CD4-positive, alpha-beta T cell treated with Interleukin-10 for 1 hour (primary cell): ENCODE measurements at regions not wholly inside any gene's neighbourhood (a gene's known extent, or its start where the extent isn't known, plus 50 kb on each side); places are given as distances from the start of the nearest gene placed in this dataset.
"Not testable (repeated sequence)": the region's sequence is repeated elsewhere in the genome, so short reads cannot be mapped to it uniquely, and the experiment has no call there.

Experiments used
- DNase-seq: peaks from one replicate; pipeline ENCODE4 v3.0.0-alpha.2; 2020

DNA sequence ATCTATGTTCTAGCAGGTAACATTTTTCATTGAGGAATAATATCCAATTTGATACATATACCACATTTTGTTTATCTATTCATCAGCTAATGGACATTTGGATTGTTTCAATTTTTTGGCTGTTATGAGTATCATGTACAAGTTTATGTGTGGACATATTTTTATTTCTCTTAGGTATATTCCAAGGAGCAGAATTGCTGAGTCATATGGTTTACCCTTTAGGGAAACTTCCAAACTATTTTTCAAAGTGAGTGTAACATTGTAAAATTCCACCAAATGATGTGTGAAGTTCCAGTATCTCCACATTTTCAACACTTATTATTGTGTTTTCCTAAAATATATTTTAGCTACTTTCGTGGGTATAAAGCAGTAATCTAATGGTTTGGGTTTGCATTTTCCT lies 1789.9 kb downstream of the MRPL39 start:
- no peak for DNase-seq

DNA sequence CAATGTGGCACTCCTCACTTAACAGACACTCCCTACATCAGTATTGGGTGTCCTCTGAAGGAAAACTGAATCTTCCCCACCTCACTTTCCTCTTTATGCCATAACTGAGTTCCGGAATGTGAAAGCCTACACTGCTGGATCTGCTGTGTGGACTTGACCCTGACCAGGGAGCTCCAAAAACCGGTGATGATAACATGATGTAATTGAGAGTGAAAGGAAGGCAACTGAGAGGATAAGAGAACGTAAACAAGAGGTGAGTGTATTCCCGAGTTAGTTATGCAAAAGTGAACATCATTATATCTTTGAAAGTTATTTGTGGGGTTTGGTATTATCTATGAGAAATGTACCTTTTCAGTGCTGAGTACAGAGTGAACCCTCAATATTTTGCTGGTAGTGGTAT lies 1794.8 kb downstream of the MRPL39 start:
- no peak for DNase-seq

DNA sequence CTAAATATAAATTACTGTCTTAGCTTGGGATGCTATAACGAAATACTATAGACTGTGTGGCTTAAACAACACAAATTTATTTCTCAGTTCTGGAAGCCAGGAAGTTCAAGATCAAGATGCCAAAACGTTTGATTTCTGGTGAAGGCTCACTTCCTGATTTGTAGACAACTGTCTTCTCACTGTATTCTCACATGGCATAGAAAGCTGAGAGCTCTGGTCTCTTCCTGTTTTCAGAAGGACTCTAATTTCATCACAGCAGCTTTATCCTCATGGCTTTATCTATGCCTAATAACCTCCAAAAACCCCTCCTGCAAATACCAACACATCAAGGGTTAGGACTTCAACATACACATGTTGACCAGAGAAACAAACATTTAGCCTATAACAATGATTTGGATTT lies 1795.5 kb downstream of the MRPL39 start:
- DNase-seq: no peak

DNA sequence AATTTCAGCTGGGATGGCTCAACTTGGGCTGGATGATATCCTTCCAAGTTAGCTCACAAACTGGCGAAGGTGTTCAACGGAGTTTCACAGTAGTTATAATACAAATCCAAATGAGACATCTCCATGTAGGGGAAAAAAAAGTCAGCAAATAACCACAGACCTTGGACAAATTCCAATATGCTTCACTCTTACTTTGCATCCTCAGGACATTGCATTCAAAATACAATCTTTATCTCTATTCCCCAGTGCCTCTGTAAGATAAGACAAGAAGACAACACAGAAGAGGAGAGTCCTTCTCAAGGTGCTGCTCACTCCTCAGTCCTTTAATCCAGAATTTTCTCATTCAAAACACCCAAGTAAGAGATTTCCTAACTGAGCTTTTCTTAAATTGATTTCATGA lies 1797.7 kb downstream of the MRPL39 start:
- DNase-seq: no peak

DNA sequence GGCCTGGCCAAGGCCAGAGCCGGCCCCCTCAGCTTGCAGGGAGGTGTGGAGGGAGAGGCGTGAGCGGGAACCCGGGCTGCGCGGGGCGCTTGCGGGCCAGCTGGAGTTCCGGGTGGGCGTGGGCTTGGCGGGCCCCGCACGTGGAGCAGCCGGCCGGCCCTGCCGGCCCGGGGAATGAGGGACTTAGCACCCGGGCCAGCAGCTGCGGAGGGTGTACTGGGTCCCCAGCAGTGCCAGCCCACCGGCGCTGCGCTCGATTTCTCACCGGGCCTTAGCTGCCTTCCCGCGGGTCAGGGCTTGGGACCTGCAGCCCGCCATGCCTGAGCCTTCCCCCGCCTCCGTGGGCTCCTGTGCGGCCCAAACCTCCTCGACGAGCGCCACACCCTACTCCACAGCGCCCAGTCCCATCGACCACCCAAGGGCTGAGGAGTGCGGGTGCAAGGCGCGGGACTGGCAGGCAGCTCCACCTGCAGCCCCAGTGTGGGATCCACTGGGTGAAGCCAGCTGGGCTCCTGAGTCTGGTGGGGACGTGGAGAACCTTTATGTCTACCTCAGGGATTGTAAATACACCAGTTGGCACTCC lies 1800.2 kb downstream of the MRPL39 start:
- DNase-seq: not testable (repeated sequence)

DNA sequence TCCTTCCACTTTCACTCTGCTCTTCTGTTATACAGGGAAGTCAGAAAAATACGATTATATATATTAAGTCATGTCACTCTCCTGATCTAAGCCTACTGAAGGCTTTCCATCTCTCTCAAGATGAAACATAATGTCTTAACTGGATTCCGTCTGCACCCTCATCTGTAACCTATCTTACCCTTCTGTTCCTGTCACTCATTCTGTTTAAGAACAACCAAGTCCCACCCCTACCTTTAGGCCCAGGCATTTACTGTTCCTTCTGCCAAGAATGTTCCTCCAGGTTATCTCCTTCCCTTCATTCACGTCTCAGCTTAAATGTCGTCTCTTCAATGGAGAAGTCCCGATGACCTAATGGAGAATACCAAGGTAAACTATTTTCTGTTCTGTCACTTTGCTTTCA lies 1802.4 kb downstream of the MRPL39 start:
- DNase-seq: no peak

DNA sequence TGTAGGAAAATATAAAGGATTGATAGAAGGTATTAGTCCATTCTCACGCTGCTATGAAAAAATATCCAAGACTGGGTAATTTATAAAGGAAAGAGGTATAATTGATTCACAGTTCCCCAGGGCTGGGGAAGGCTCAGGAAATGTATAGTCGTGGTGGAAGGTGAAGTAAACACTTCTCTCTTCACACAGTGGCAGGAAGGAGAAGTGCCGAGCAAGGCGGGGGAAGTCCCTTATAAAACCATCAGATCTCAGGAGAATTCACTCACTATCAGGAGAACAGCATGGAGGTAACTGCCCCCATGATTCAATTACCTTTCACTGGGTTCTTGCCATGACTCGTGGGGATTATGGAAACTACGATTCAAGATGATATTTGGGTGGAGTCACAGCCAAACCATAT lies 1806.0 kb downstream of the MRPL39 start:
- no peak for DNase-seq

DNA sequence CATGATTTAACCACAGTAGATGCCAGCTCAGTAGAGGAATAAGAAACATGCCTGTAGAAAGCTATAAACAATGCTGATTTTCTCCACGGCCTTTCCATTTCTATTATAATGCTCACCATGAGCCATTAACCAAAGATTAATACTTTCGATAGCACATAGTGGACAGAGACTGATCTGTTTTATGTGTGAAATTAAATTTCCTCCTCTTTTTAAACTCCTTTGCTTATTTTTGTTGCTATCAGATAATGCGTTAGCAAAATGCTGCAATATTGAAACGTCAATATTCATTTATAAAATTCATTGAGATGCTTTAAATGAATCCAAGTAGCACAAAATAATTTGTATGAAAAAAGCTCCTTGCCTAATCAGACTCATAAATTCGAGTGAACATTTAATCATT lies 1807.9 kb downstream of the MRPL39 start:
- DNase-seq: no peak

DNA sequence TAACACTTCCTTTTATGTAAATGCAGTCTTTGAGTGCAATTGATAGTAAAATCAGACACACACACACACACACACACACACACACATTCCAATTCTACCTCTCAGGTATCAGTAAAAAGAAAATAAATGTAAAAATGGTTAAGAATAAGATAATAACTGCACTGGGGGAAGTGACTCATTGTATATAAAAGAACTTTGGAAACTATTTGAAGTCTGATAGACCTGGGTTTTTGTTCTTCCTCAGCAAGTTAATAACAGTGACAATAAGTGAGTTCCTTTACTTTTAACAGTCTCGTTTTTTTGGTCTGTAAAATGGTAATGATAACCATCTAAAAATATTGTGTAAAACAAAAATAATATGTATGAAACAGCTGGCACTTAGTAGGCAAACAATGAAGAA lies 1815.0 kb downstream of the MRPL39 start:
- no peak for DNase-seq

DNA sequence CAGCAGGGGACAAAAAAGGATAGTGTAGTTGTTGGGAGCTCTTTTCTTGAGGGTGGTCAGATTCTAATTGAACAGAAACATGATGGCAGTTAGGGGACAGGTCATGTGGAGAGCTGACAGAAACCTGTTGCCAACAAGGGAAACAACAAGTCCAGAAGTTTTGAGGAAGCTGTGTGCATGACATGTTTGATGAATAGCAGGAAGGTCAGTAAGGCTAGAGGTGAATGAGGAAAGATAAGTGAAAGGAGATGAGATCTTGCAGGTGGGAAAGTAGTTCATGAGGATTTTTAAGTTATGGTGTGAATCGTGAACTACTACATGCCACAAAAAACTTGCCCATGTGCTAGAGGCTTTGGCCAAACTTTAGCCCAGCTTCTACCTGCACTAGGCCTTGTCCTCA lies 1817.4 kb downstream of the MRPL39 start:
- no peak for DNase-seq

DNA sequence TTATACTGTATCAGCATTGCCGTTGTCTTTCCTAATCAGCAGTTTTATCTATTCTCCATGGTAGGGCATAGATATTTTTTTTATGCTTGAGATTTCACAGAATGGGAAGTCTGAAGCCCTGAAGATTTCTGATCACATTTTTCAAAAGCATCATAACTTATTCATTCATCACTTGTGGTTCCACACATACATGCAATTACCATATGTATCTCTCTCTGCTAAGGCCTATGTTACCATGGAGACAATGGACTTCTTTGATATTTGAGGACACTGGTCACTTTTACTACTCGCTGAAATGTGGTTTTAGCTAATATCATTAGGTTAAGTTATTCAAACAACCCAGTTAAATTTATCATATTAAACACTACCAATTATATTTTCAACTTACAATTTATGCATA lies 1827.0 kb downstream of the MRPL39 start:
- no peak for DNase-seq

DNA sequence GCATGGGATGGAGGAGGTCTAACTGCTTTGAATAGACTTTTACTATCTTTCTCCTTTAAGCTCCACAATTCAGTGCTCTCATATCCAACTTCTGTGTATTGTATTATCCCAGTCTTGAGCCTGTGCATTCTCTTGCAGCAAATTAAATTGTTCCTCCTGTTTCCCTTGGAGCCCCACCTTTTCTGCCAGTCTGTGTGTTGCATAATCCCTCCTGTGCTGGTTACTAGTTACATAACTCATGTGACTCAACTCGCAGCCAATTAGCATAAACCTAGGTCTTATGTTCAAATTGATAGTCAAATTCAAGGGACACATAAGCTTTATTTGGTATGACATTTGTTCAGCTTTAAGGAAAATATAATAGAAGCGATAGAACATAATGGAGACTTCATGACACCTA lies 1863.5 kb downstream of the MRPL39 start:
- no peak for DNase-seq

DNA sequence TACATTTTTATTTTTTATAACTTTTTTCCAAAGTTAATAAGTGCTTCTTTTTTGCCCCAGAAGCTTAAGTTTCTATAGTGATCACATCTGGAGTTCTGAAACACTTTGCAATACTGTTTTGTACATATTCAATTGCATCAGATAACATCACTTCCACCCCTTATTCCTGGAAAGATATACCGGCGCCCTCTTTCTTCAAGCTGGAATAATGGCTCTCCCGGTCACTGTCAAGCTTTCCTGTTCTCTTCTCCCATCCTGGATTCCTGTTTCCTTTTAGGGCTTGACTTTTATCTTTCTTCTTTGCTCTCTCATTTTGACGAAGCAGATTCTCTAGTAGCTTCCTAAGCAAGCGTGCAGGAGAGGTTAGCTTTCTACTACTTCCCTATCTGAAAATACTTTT lies 1866.8 kb downstream of the MRPL39 start:
- no peak for DNase-seq

DNA sequence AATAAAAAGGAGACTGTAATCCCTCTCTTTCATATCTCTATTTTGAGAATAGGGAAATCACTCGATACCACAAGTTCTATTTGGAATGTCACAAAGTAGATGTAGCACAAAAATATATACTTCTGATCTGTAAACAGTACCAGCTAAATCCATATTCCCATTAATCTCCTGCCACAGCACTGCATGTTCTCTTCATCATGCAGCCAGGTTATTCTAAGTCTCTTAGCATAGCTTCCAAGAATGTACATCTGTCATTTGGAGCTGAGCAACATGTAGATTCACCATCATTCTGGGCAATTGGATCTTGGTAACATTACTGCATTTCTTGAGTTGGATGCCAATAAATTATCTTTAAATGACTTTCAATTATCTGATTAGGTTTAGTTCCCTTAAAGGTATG lies 1874.5 kb downstream of the MRPL39 start:
- no peak for DNase-seq

DNA sequence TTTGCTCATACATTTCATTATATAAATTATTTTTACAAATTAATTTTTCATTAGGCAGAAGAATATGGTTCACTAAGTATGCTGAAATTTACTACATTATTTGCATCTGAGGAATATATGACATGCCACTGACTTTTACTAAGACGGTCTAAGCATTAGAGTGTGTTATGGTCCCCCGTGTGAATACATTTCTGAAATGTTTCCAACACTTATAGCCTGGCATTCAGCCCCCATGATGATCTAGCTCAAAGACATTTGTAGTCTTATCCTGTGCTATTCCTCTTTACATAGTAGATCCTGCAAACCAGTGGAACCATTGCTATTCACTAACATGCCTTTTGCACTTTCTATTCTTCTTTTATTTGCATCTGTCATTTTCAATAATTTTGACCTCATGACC lies 1878.0 kb downstream of the MRPL39 start:
- no peak for DNase-seq

DNA sequence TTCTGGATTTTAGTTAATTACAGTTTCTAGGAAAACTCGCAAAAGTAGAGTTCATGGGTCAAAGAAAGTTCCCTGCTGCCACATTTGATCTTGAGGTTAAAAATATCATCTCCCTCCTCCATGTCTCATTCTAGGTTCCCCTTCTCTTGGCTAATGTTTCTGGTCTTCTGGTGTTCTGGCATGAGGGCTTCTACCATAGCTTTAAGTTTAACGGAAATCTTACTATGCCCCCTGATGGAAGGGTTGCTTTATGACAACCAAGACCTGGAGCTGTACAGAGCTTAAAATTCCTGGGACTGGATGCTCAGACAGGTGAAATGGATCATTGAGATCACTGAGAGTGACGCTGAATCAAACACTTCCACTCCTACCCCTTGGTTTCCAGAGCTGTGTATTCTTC lies 1881.7 kb downstream of the MRPL39 start:
- no peak for DNase-seq

DNA sequence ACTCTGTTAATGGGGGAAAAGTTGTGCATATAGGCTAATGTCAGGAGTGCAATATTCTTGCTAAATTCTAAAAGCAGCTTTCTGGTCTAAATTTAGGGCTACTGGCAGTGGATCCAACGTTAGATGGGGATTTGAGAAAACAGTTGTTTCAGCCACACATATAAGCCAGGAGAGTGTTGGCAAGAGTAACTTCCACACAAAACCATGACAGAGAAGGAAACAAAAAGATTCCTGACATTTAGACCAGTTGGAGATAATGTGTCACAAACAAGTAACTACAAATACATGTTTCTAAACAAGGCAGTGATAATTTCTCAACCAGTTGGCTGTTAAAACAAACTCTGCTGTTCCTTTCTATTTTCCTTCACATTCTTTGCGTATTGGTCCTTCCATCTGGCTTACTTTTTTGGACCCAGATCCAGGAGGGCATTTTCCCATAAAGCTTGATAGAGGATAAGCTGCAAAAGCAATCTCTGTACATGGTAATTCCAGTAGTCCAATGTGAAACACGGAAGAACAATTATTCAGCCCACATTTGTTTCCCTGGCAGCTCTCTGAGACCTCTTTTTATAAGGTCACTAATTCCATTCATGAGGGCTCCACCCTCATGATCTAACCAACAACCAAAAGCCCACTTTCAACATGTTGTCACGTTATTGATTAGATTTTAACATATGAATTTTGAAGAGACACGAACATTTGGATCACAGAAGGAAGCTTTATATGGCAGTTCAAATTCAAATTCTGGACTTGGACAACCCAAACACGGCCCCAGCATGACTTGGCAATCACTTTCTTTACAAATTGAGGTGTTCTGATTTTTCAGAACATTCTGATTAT lies 1888.6 kb downstream of the MRPL39 start:
- no peak for DNase-seq

DNA sequence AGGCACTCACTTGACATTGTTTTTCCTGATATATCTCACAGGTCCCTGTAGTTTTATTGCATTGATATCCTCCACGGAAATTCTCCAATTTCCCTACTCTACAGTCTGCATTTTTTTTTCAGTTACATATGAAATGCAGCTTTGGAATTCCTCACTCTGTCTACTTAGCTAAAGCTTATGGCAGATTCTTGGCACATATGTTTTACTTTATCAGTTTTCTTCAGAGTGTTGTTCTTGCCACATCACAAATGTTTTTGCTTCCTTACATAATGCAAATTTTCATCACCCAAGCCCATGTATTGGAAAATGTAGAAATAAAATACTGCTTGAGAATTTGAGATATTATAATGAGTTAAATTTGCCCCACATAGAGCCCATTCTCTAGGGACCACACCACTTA lies 1895.1 kb downstream of the MRPL39 start:
- DNase-seq: no peak

DNA sequence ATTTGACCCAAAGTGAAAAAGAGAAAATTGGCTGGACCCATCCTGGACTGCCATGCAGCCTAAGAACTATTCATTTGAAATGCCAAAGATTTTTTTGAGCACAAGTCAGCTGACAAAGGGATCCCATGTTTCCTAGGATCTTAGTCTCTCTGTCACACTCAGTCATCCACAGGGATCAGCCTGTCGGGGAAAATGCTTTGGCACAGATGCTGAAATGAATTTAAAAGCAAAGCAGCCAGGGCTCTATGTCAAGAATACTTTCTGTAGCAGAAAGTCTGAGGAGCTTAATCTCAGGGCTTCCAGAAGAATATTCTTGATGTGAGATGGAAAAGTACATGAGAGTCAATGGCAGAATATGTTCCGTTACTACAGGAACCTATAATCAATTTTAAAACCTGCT lies 1900.8 kb downstream of the MRPL39 start:
- no peak for DNase-seq

DNA sequence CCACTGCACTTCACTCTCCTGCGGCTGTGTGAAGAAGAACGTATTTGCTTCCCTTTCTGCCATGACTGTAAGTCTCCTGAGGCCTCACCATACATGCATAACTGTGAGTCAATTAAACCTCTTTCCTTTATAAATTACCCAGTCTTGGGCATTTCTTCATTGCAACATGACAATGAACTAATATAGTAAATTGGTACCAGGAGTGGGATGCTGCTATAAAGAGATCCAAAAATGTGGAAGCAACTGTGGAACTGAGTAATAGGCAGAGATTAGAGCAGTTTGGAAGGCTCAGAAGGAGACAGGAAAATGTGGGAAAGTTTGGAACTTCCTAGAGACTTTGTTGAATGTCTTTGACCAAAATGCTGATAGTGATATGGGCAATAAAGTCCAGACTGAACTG lies 1907.9 kb downstream of the MRPL39 start:
- no peak for DNase-seq

DNA sequence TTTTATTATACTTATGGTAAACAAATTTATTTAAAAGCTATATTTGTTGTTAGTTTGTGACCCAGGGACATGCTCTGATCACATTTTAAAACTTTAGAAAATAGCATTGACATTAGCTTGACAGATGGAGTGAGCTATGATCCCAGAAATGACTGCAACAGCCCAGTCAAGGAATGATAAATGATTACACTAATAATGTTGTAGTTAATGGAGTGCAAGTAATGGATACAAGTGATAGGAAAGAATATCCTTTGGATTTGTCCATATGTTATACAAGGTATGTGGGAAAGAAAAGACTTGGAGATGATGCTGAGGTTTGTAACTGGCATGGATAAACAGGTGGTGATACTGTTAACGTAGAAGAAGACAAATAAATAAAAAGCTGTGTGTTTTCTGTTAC lies 1908.7 kb downstream of the MRPL39 start:
- DNase-seq: no peak

DNA sequence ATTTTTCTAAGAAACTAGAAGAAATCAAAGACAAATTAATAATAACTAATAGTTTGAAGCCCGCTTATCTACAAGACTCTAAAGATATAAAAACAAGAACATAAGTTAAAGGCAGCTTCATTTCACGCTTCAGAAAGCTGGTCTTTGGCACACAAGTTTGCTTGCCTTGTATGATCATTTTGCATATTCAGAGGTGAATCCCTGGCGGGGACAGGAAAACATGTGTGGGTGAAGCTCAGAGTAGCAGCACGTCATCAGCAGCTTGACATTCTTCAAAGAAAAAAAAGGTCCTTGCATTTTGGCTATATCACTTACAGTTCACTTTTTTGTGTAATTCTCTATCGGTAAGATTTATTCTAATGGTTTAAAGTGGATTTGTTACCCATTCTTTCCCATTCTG lies 1911.8 kb downstream of the MRPL39 start:
- no peak for DNase-seq

DNA sequence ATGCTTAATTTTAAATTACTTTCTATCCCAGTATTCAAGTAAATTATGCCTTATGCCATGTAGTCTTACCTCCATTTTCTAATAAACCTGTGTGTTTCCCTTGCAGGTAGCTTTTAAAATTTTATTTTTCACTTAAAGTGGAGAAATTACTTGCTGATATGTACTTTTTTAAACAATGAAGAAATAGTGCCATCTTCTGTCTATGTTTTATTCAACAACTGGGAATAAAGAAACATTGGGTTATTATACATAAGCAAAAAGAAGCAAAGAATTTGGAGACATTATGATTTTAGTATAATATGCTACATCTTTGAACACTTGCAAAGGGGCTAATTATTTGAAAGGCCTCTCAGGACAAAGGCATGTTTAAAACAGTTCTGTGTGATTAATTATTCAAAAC lies 1912.9 kb downstream of the MRPL39 start:
- no peak for DNase-seq

DNA sequence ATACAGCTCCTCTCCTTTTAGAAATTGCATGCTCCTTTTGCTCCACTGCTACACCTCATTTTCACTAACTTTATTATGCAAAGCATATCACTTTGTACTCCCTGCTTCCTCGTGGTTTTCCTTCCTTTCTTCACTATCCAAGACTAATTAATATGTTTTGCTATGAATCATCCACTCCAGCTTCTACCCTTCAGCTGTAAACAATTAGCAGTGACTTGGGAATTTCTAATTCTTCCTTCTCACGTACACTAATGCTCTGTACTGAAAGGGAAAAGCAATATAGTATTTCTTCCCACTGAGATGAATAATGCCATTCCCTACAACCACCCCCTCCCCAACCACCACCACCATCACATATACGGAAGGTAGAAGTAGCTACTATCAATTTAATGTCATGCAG lies 1917.0 kb downstream of the MRPL39 start:
- no peak for DNase-seq
